Stimulated activated CD4-positive, alpha-beta T cell treated with anti-CD3 and anti-CD28 coated beads, Interleukin-1b, Interleukin-23, amount 100 ng/mL, for 48 hours (primary cell): ENCODE measurements at regions not wholly inside any gene's neighbourhood (a gene's known extent, or its start where the extent isn't known, plus 50 kb on each side); places are given as distances from the start of the nearest gene placed in this dataset.

Source experiments
- DNase-seq: peaks from one replicate; pipeline ENCODE4 v3.0.0-alpha.2; 2020

- DNase-seq, result no peak
Observed at GRCh38 chr16:50954469-50954868, 196.6 kb downstream of the SALL1 start.

DNA sequence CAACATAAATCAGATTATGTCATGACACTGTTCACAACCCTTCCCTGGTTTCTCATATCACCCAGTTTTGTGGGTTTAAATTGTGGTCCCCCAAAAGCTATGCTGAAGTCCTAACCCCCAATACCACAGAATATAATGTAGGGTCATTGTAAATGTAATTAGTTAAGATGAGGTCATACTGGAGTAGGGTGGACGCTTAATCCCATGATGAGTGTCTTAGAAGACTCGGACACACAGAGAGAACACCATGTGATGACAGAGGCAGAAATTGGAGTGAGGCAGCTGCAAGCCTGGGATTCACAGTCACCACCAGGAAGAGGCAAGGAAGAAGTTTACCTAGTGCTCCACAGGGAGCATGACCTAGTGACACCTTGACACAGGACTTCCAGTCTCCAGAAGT, 197.8 kb downstream of the SALL1 start:
- no peak for DNase-seq

DNA sequence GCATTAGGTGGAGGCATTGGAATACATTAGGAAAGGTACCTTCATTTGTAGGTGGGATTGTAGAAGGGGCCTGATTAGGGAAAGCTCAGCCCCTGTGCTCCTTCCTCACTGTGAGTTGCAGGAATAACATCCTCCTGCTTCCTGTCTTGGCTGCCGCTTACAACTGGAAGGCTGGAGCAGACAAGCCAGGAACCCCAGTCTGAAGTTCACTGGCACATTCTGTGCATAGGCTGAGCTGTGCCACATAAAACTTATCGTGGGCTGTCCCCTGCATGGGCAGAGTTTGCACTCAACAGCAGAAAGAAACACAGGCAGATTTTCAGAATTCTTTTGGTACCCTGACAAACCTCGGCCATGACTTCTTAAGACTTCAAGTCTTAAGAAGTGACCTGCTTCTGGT, 200.1 kb downstream of the SALL1 start:
- DNase-seq, result no peak

DNA sequence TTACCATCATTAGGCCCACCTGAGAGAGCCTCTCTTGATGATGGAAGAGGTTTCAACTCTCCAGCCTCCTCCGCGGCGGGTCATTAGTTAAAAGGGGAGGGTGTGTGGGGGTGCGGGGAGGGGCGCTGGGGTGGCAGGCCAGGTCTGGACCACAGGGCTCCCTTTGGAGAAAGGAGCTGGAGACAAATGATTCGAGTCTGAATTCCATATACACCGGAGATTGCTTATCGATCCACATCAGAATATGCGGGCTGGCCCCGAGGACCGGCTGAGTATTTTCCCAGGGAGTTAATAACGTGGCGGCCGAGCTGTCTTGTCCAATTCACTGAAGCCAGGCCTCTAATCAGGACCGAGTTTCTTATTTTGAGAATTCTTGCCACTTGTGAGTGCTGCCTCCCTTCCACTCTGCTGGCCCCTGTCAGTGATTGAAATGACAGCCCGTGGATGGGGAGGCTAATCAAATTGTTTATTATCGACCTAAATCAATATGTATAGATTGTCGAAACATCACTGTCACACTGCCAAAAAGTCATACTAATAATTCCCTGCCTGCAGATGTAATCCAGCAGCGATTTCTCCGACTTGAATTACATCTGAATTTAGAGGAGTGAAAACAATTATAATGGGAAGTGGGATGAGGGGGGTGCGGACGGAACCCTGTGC, 202.7 kb downstream of the SALL1 start:
- no peak for DNase-seq

DNA sequence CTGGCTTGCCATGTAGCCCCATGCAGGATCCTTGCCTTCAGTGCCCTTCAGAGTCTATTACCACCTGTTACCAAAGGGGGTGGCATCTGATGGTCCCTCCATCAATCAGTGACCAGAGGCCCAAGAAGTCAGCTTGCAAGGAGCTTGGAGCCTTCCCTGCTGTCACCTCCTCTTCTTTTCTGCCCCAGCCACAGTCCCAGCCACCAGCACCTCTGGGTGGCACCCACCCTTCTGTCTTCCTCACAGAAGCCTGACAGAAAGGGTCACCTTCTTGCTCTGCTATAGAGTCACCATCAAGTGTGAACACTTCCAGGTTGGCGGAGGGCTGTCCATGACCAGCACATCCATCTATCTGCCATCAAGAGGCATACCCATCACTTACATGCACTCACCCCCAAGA, 203.2 kb downstream of the SALL1 start:
- DNase-seq, result no peak

DNA sequence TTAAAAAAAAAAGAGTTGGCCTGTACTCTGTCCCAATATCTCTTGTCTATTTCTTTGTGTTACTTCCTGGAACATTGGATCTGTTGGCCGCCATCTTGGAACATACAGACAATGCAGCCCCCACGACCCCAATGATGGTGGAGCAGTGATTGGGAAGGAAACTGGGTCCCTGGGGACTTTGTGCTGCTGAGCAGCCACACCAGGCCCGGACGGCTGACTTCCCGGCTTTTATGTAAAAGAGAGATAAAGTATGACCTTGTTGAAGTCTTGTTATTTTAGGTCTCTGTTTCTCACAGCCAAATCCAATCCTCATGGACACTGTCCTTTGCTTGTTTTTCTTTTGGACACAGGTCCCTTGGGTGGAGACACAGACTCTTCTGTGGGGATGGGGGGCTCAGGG, 204.5 kb downstream of the SALL1 start:
- DNase-seq, result no peak

DNA sequence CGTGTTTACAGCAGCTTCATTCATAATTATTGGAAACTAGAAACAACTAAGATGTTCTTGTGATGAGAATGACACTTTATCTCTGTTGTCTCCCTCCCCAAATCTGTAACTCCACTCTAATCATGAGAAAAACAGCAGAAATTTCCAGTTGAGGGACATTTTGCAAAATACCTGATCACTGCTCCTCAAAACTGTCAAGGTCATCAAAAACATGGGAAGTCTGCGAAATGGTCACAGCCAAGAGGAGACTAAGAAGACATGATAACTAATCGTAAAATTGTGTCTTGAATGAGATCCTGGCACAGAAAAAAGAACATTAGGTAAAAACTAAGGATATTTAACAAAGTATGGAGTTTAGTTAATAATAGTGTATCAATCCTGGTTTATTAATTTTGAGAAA, 204.2 kb downstream of the CYLD start:
- DNase-seq, result no peak

DNA sequence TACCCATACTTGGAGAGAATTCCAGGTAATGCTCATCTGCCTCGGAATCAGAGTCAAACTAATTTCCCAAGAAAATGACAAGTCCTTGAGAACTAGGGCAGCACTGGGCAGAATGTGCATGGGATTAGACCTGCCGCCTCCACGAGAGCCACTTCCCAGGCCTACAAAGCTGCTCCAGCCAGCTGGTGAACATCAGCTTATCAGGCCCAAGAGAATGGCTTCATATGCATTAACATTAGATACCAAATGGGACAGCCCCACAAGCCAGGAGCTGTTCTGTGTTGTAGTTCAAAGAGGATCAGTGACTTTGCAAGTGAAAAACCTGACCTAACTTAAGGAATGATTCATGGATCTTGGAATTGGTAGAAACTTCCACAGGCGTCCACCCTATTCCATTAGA, 203.3 kb downstream of the CYLD start:
- DNase-seq, result no peak

DNA sequence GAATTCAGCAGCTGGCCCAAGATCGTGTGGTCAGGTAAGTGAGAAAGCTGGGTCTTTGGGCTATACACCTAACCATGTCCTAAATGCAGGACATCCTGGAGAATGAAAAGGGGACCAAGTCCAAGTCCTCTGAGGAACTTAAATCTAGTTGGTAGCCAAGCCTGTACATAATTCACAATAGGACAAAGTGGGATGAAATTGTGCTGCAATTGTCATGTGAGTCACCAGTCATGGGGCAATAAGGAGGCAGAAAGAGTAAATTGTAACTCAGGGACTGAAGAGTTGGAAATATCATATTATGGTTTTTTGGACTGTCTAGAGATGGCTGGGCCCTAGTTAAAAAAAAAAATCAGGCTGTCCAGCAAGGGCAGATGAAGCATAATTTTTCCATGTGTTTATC, 202.6 kb downstream of the CYLD start:
- DNase-seq, result no peak

- DNase-seq, result no peak
Observed at GRCh38 chr16:50944033-50944432, 202.1 kb downstream of the CYLD start.

DNA sequence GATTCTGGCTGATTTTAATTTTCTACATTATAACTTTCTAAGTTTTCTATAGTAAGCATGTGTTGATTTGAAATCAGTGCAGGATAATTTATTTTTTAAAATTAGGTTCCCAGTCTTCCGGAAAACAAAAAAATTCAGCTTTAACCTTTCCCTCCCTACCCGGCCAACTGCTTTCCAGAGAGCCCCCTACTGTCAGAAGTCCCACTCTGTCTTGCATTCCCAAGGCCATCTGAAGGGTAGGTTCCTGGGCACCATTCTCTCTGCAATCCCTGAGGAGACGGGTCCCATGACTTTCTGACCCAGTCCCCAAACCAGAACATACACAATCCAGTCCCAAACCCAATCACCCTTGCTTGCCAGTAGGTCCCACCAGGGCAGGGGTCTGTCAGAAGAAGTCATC, 200.3 kb downstream of the CYLD start:
- no peak for DNase-seq

- DNase-seq, result no peak
Observed at GRCh38 chr16:50941681-50942080, 199.8 kb downstream of the CYLD start.

DNA sequence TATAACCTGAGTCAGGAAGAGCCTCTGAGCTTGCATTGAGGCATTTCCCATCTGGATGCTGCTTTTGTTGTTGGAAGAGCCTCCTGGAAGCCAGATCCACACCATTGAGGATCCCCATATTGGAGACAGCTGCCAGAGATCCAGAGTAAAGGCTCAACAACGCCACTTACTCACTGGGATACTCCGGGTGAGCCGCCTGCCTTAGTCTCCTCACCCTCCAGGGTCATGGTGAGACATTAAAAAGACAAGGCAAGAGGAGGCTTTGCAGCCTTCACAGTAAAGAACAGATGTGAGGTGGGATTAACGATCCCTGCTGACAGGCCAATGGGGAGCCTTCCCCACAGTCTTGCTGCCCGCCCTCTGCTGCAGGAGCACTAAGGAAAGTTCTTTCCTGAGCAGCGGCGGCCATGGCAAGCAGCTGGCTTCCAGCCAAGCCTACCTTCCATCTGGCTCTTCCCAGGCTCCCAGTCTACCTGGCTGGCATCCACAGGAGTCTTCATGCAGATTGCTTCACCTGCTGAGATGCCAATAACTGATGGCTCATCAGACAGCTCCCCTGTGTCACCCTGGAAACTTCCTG, 198.5 kb downstream of the CYLD start:
- DNase-seq, result no peak

- no peak for DNase-seq
Observed at GRCh38 chr16:50939356-50939755, 197.5 kb downstream of the CYLD start.

DNA sequence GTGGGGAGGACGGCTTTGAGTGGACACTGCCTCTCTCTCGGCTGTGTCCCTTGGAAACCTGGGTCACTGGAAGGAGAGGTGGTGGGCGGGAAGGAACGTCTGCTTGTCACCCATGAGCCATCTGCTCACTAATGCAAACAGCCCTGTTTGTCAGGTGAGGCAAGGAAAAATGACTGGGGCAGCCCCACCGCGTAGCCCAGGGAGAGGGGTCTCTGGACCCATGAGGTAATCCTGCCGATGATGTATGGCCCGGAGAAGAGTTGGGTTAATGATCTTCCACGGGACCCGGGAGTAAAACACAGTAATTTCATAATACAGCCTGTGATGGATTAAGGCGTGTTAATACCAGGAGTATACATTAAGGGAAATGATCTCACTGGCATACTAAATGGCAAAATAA, 197.0 kb downstream of the CYLD start:
- DNase-seq, result no peak

DNA sequence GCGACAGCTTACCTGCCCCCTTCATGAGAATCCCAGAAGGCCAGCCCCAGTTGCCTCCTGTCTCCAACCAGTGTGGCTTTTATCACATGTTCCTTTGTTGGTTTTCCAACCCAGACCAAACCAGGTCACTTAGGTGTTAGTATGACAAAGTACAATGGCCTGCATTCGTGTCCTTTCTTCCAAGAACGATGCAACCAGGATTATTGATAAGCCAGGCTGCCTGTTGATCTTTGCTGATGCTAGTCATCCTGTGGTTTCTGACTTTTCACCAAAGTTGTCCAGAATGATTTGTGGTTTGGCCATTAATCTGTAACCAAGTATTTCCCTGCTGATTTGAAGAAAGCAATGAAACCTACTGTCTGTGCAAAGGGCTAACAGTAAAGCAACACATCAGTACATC, 191.4 kb downstream of the CYLD start:
- no peak for DNase-seq

DNA sequence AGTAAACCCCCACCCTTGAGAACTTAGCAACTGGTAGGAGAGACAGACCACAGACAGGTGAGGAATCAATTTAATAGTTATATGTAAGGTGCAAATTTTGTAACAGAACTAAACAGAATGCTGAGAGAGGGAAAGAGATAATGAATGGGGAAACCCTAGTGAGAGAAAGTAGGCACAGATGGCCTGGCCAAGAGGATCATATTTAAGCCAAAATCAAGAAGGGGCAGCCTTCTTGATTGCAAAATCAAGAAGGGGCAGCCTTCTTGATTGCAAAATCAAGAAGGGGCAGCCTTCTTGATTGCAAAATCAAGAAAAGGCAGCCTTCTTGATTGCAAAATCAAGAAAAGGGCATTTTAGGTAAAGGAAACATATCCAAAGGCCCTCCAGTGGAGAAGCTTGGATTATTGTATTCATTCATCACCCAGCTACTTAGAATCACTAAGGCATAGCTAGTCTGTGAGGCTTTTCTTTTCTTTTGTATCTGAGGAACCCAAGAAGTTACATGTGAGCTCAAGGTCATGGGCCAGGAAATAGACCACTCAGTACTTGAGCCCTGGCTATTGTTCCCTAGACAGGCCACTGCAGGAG, 190.6 kb downstream of the CYLD start:
- no peak for DNase-seq

DNA sequence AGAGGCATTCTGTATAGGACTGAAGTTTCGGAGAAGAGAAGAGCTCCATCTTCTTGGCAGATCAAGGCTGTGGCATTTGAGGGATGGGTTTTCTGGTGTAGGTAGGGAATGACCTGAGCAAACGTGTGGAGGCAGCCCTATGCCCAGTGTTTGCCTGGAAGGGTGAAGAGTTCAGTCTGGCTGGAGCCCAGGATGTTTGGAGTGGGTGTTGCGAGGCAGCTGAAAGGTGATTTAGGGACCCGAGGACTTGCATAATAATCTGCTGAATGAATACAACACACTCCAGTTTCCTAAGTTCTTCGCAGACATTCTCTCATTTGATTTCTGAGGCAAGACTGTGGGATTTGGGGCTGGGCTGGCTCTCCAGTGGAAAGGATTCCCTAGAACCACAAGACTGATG, 186.2 kb downstream of the CYLD start:
- DNase-seq, result no peak

DNA sequence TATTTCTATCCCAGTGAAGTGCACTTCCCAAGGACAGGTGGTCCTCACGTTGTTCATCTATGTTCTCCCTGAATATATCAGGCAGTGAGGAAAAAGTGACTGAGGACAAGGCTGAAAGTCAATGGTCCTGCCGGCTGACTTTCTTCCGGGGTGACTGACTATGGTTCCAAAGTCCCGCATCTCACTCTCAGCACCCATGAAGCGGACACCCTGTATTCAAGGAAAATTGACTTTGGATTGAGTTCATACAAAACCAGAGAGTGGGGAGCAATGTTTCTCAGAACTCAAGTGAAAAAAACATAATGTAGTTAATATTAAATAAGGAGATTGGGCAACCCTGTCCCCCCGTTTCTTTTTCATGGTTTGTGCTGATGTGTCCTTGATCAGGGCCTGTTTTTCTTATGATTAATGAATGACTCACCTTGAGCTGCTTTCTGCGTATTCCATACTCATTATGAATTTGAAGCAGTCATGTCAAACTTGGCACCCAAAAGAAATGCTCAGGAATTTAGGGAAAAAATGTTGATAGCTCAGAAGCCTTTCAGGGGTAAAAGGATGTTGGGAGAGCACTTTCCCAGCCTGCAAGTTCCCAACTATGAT, 184.0 kb downstream of the CYLD start:
- DNase-seq, result no peak

GRCh38 chr16:50924759-50925545, 183.1 kb downstream of the CYLD start:
- no peak for DNase-seq

- DNase-seq, result no peak
Observed at GRCh38 chr16:50917950-50918703, 176.2 kb downstream of the CYLD start.

- DNase-seq, result no peak
Observed at GRCh38 chr16:50916040-50916439, 174.2 kb downstream of the CYLD start.

DNA sequence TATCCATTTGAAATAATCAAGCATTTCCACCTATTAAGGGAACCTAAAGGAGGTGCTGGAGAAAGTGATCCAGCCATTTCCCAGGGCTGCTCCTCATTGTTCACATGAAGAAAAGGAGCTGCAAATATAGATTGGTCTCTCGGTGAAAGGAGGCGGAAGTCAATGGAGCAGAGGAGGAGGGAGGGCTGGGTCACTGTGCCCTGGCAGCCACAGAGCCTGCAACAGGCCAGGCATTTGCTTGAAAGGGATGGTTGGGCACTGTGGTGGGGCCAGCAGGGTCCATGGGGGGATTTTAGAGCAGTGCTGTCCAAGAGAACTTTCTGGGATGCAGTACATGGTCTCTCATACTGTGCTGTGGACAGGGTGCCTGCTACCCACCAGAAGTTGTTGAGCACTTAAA, 173.2 kb downstream of the CYLD start:
- DNase-seq, result no peak
